ENCODE measurements at regions not wholly inside any gene's neighbourhood (a gene's known extent, or its start where the extent isn't known, plus 50 kb on each side); places are given as distances from the start of the nearest gene placed in this dataset.

GRCh38 chr14:82511399-82511798 is 977.7 kb upstream of the SEL1L start (continued):
- TF ChIP-seq ETS1 (IDR thresholded peaks at IDR 0.05) (no peak), CTCF (conservative IDR thresholded peaks at IDR 0.05; ENCODE audit: low read depth in 2 of 2) (no peak), REST (IDR thresholded peaks at IDR 0.05; ENCODE audit: unreplicated experiment) (no peak)

GRCh38 chr14:82520765-82521164 is 987.1 kb upstream of the SEL1L start:
- H3K4me3 ChIP-seq, result no peak overlapping the region
- H2AFZ ChIP-seq, result no peak overlapping the region
- H3K9me3 Mint-ChIP-seq, result peaks cover 87% of the 10 kb centered on the region
- no peaks in the 10 kb centered on the region for H4K20me1 ChIP-seq (replicated peaks; ENCODE audit: insufficient read depth)
- H3K27ac ChIP-seq (ENCODE audit: low read depth), result no peak overlapping the region
- no peaks in the 10 kb centered on the region for H3K4me1 Mint-ChIP-seq
- H3K4me1 ChIP-seq (ENCODE audit: insufficient read depth), result no peaks in the 10 kb centered on the region
- H3K4me2 ChIP-seq, result no peak overlapping the region
- no peaks in the 10 kb centered on the region for H3K79me2 ChIP-seq (replicated peaks; ENCODE audit: insufficient read depth)
- no peak for ATAC-seq
- H3K27ac Mint-ChIP-seq, result no peak overlapping the region
- no peaks in the 10 kb centered on the region for H3K27me3 ChIP-seq (ENCODE audit: insufficient read depth)
- no peaks in the 10 kb centered on the region for H3K36me3 ChIP-seq (ENCODE audit: insufficient read depth)
- peaks cover 19% of the 10 kb centered on the region; the same call in 2 of the 3 replicates for H3K36me3 Mint-ChIP-seq (ENCODE audit: low read depth)
- no peak for DNase-seq (ENCODE audit: low spot score)
- no peaks in the 10 kb centered on the region for H3K27me3 Mint-ChIP-seq (ENCODE audit: insufficient read depth, low read depth, poor library complexity)
- H3F3A ChIP-seq (replicated peaks; ENCODE audit: low read depth), result no peaks in the 10 kb centered on the region
- no peaks in the 10 kb centered on the region for H3K9me2 ChIP-seq (ENCODE audit: insufficient read depth)
- H3K4me3 Mint-ChIP-seq, result no peak overlapping the region
- TF ChIP-seq ETS1 (IDR thresholded peaks at IDR 0.05), result no peak
- TF ChIP-seq CTCF (conservative IDR thresholded peaks at IDR 0.05; ENCODE audit: low read depth in 2 of 2), result no peak
- TF ChIP-seq REST (IDR thresholded peaks at IDR 0.05; ENCODE audit: unreplicated experiment), result no peak
- no peak for TF ChIP-seq JUNB (IDR thresholded peaks at IDR 0.05; ENCODE audit: unreplicated experiment)
- TF ChIP-seq POLR2AphosphoS5 (IDR thresholded peaks at IDR 0.05; ENCODE audit: low read depth), result no peak
- TF ChIP-seq EZH2 (IDR thresholded peaks at IDR 0.05; ENCODE audit: low read depth, unreplicated experiment), result no peak

Data from GM23338 (cell line).